ENCODE measurements at regions not wholly inside any gene's neighbourhood (a gene's known extent, or its start where the extent isn't known, plus 50 kb on each side); places are given as distances from the start of the nearest gene placed in this dataset.

- no peak for TF ChIP-seq CTCF (IDR thresholded peaks at IDR 0.05)
- TF ChIP-seq POLR2A (IDR thresholded peaks at IDR 0.05): no peak
Observed at GRCh38 chr13:23518231-23518630, 52.0 kb upstream of the TNFRSF19 start.
